DOHH2 (cell line): ENCODE measurements at regions not wholly inside any gene's neighbourhood (a gene's known extent, or its start where the extent isn't known, plus 50 kb on each side); places are given as distances from the start of the nearest gene placed in this dataset.

Experiments
- CTCF ChIP-seq: fragments of 200-600 bp; sonication (generic); IDR thresholded peaks from one replicate; pipeline ENCODE4 v1.5.1; 2014; ENCODE audit warnings: antibody characterized with exemption, mild to moderate bottlenecking, low read depth, low read length; ENCODE audit not compliant: poor library complexity, severe bottlenecking
- EZH2phosphoT487 ChIP-seq: fragments of 200-600 bp; sonication (generic); IDR thresholded peaks from 2 replicates; pipeline ENCODE4 v1.6.1; 2017; ENCODE audit warnings: borderline replicate concordance, mild to moderate bottlenecking, antibody characterized with exemption, low read length, moderate library complexity, mixed read lengths

GRCh38 chr5:104024538-104024937 lies 461.9 kb upstream of the NUDT12 start:
- TF ChIP-seq CTCF: no peak
- no peak for TF ChIP-seq EZH2phosphoT487
